ENCODE measurements at regions not wholly inside any gene's neighbourhood (a gene's known extent, or its start where the extent isn't known, plus 50 kb on each side); places are given as distances from the start of the nearest gene placed in this dataset.
A peak's percentile ranks its signal among the peaks of the same experiment; 100 is the strongest.

DNA sequence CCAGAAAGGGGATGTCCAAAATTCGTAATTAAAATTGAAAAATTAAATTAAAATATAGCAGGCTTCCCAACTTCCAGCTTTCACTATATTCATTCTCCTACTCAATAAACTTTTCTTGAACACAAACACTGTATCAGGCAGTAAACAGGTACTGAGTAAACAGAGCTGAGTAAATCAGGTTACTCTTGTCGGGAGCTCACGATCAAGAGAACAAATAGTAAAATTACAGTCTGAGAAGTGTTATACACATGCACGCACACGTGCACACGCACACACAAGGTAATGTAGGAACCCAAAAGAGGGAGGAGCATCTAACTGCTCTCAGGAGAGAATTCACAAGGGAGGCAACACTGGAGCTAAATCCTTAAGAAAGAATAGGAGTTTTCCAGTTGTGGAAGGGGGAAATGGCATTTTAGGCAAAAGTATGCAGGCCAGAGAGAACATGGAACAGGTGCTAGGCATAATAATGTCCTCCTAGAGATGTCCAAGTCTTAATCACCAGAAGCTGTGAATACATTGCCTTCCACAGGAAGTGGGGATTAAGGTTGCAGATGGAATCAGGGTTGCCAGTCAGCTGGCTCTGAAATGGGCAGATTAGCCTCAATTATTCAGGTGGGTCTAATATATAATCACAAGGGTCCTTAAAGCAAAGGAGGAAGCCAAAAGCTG is 598.8 kb upstream of the BRINP1 start:
- DNase-seq (ENCODE audit: low read depth in 1 of 2, low spot score in 1 of 2) (no peak), ATAC-seq (no peak), FAIRE-seq (no peak)
- Histone ChIP-seq H3K4me3 (no peak overlapping the region), H3K4me1 (peaks cover 12% of the 10 kb centered on the region), H3K9me3 (0 out of 3 replicates have a peak, but pooled peaks cover 3% of the 10 kb centered on the region), H3K27ac (no peak overlapping the region), H3K4me2 (no peak overlapping the region)
- TF ChIP-seq FOSL2 (IDR thresholded peaks at IDR 0.05), result no peak
- TF ChIP-seq FOSL2 (CRISPR knock-in tag; IDR thresholded peaks at IDR 0.05), result no peak
- TF ChIP-seq TP53 (CRISPR knock-in tag; IDR thresholded peaks at IDR 0.05), result no peak
- TF ChIP-seq, protein P1, sequence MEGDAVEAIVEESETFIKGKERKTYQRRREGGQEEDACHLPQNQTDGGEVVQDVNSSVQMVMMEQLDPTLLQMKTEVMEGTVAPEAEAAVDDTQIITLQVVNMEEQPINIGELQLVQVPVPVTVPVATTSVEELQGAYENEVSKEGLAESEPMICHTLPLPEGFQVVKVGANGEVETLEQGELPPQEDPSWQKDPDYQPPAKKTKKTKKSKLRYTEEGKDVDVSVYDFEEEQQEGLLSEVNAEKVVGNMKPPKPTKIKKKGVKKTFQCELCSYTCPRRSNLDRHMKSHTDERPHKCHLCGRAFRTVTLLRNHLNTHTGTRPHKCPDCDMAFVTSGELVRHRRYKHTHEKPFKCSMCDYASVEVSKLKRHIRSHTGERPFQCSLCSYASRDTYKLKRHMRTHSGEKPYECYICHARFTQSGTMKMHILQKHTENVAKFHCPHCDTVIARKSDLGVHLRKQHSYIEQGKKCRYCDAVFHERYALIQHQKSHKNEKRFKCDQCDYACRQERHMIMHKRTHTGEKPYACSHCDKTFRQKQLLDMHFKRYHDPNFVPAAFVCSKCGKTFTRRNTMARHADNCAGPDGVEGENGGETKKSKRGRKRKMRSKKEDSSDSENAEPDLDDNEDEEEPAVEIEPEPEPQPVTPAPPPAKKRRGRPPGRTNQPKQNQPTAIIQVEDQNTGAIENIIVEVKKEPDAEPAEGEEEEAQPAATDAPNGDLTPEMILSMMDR (IDR thresholded peaks at IDR 0.05), result no peak
- TF ChIP-seq, protein P2, sequence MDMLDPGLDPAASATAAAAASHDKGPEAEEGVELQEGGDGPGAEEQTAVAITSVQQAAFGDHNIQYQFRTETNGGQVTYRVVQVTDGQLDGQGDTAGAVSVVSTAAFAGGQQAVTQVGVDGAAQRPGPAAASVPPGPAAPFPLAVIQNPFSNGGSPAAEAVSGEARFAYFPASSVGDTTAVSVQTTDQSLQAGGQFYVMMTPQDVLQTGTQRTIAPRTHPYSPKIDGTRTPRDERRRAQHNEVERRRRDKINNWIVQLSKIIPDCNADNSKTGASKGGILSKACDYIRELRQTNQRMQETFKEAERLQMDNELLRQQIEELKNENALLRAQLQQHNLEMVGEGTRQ (IDR thresholded peaks at IDR 0.05), result no peak
- no peak for TF ChIP-seq RNF2 (IDR thresholded peaks at IDR 0.05; ENCODE audit: borderline replicate concordance, low read depth)
- TF ChIP-seq, protein P3, sequence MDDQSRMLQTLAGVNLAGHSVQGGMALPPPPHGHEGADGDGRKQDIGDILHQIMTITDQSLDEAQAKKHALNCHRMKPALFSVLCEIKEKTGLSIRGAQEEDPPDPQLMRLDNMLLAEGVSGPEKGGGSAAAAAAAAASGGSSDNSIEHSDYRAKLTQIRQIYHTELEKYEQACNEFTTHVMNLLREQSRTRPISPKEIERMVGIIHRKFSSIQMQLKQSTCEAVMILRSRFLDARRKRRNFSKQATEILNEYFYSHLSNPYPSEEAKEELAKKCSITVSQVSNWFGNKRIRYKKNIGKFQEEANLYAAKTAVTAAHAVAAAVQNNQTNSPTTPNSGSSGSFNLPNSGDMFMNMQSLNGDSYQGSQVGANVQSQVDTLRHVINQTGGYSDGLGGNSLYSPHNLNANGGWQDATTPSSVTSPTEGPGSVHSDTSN (IDR thresholded peaks at IDR 0.05), result no peak
- TF ChIP-seq, protein P4, sequence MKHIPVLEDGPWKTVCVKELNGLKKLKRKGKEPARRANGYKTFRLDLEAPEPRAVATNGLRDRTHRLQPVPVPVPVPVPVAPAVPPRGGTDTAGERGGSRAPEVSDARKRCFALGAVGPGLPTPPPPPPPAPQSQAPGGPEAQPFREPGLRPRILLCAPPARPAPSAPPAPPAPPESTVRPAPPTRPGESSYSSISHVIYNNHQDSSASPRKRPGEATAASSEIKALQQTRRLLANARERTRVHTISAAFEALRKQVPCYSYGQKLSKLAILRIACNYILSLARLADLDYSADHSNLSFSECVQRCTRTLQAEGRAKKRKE (CRISPR knock-in tag; IDR thresholded peaks at IDR 0.05; ENCODE audit: low read depth), result no peak
- TF ChIP-seq POLR2AphosphoS2 (conservative IDR thresholded peaks at IDR 0.05; ENCODE audit: low read length), result no peak
- TF ChIP-seq FOXS1 (CRISPR knock-in tag; IDR thresholded peaks at IDR 0.05), result no peak
- TF ChIP-seq CHD4 (IDR thresholded peaks at IDR 0.05; ENCODE audit: borderline replicate concordance), result no peak
- no peak for TF ChIP-seq FOSB (CRISPR knock-in tag; IDR thresholded peaks at IDR 0.05)
- ChIA-PET POLR2A (no interaction called here), CTCF (interaction anchor here (1.1 to 3.8 kb wide), 22 partner anchors 8 to 1372 kb away, joined by 3 to 18 read pairs (median 6); no protein-coding TSS in a partner anchor)
- 58% methylated on average over 6 of the region's 6 CpGs for WGBS (ENCODE audit: missing lambda C conversion rate)

DNA sequence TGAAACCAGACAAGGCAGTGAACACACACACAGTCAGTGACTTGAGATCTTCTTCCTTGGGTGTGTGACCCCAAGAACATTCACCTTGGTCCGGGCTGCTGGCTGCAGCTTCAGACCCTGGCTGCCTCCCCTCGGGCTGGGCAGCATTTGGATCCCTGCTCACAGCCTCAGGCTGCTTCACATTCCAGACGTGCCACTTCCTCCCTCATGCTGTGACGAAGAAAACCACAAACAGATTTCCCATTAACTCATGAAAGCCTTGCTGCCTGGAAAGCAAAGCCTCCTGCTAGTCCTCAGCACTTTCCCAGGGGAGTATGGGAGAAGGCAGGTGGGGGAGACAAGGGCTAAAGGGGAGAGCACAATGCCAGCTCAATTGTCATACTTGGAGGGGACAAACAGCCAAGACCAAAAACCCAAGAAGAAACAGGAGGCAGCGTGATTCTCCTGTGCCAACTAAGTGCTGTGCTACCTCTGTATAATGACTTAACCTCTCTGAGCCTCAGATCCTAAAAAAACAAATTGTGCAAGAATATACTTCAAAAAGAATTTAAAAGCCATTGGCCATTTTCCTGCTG is 594.6 kb upstream of the BRINP1 start:
- ChIA-PET POLR2A (no interaction called here), CTCF (no interaction called here)
- Histone ChIP-seq H3K4me1 (peaks cover 12% of the 10 kb centered on the region), H3K9me3 (0 out of 3 replicates have a peak, but pooled peaks cover 3% of the 10 kb centered on the region), H3K4me2 (peak overlapping the region; percentile 54), H3K4me3 (no peak overlapping the region), H3K27ac (peak overlapping the region; percentile 31 to 66; a peak in 4 of 6 replicates)
- ATAC-seq (peak; percentile 74 to 81), DNase-seq (ENCODE audit: low read depth in 1 of 2, low spot score in 1 of 2) (peak; percentile 45 to 68), FAIRE-seq (no peak)
- WGBS (ENCODE audit: missing lambda C conversion rate), result 2% methylated on average over 5 of the region's 5 CpGs
- TF ChIP-seq ZFP36 (IDR thresholded peaks at IDR 0.05; ENCODE audit: borderline replicate concordance, partially characterized antibody), result peak; percentile 78
- TF ChIP-seq JUN (IDR thresholded peaks at IDR 0.05), result peak in 1 of 2 experiments; percentile 30; a peak in 1 of 5 replicates
- TF ChIP-seq NFE2L2 (conservative IDR thresholded peaks at IDR 0.05; ENCODE audit: low read length), result no peak
- TF ChIP-seq GATA3 (IDR thresholded peaks at IDR 0.05; ENCODE audit: borderline replicate concordance), result peak; percentile 24; the same call in 1 of the 2 replicates
- no peak for TF ChIP-seq ZNF302 (CRISPR knock-in tag; IDR thresholded peaks at IDR 0.05)
- TF ChIP-seq, protein P5, sequence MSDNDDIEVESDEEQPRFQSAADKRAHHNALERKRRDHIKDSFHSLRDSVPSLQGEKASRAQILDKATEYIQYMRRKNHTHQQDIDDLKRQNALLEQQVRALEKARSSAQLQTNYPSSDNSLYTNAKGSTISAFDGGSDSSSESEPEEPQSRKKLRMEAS (IDR thresholded peaks at IDR 0.05), result peak; percentile 47; the same call in 1 of the 2 replicates

All from A549 (cell line).